ENCODE measurements at regions not wholly inside any gene's neighbourhood (a gene's known extent, or its start where the extent isn't known, plus 50 kb on each side); places are given as distances from the start of the nearest gene placed in this dataset.
"Not testable (repeated sequence)": the region's sequence is repeated elsewhere in the genome, so short reads cannot be mapped to it uniquely, and the experiment has no call there.

- DNase-seq (no peak), ATAC-seq (ENCODE audit: low read depth) (no peak)
- ChIA-PET CTCF (no interaction called here), POLR2A (no interaction called here)
- Mint-ChIP-seq H3K36me3 (ENCODE audit: low read depth) (no peaks in the 10 kb centered on the region), H3K4me1 (no peaks in the 10 kb centered on the region), H3K4me3 (no peak overlapping the region), H3K9me3 (peaks cover 3% of the 10 kb centered on the region), H3K27ac (no peak overlapping the region), H3K27me3 (no peaks in the 10 kb centered on the region)
- intact Hi-C loops (cut with micrococcal nuclease) = no loop called here
- TF ChIP-seq CTCF (IDR thresholded peaks at IDR 0.05) = no peak
Measured at GRCh38 chr9:78422309-78422708, 125.4 kb downstream of the PSAT1 start.

- Mint-ChIP-seq H3K9me3 (peaks cover 5% of the 10 kb centered on the region), H3K36me3 (ENCODE audit: low read depth) (no peaks in the 10 kb centered on the region), H3K27me3 (no peaks in the 10 kb centered on the region), H3K4me3 (no peak overlapping the region), H3K27ac (no peak overlapping the region), H3K4me1 (no peaks in the 10 kb centered on the region)
- TF ChIP-seq CTCF (IDR thresholded peaks at IDR 0.05) = no peak
- CTCF ChIA-PET = no interaction called here
- ATAC-seq (ENCODE audit: low read depth) (no peak), DNase-seq (no peak)
- intact Hi-C loops (cut with micrococcal nuclease) = no loop called here
- POLR2A ChIA-PET = no interaction called here
Measured at GRCh38 chr9:78424299-78424698, 127.4 kb downstream of the PSAT1 start.

- no peak for TF ChIP-seq CTCF (IDR thresholded peaks at IDR 0.05)
- DNase-seq (no peak), ATAC-seq (ENCODE audit: low read depth) (no peak)
- ChIA-PET POLR2A (no interaction called here), CTCF (no interaction called here)
- intact Hi-C loops (cut with micrococcal nuclease) = no loop called here
- Mint-ChIP-seq H3K27ac (no peak overlapping the region), H3K36me3 (ENCODE audit: low read depth) (no peaks in the 10 kb centered on the region), H3K9me3 (peaks cover 11% of the 10 kb centered on the region), H3K27me3 (peaks cover 6% of the 10 kb centered on the region), H3K4me3 (no peak overlapping the region), H3K4me1 (no peaks in the 10 kb centered on the region)
Measured at GRCh38 chr9:78428640-78429039, 131.7 kb downstream of the PSAT1 start.

- DNase-seq = no peak
- Mint-ChIP-seq H3K4me1 (no peaks in the 10 kb centered on the region), H3K27me3 (peaks cover 9% of the 10 kb centered on the region), H3K9me3 (peaks cover 11% of the 10 kb centered on the region), H3K36me3 (ENCODE audit: low read depth) (no peaks in the 10 kb centered on the region), H3K27ac (no peak overlapping the region), H3K4me3 (no peak overlapping the region)
- no peak for ATAC-seq (ENCODE audit: low read depth)
- intact Hi-C loops (cut with micrococcal nuclease) = no loop called here
- CTCF ChIA-PET = no interaction called here
- TF ChIP-seq CTCF (IDR thresholded peaks at IDR 0.05) = no peak
- POLR2A ChIA-PET = no interaction called here
Measured at GRCh38 chr9:78430387-78430786, 133.5 kb downstream of the PSAT1 start.

- H3K9me3 Mint-ChIP-seq = peaks cover 11% of the 10 kb centered on the region
Measured at GRCh38 chr9:78431039-78431438, 134.1 kb downstream of the PSAT1 start.

GRCh38 chr9:78436873-78437272 is 139.9 kb downstream of the PSAT1 start:
- Mint-ChIP-seq H3K36me3 (ENCODE audit: low read depth) (no peaks in the 10 kb centered on the region), H3K4me3 (no peak overlapping the region), H3K9me3 (no peaks in the 10 kb centered on the region), H3K27ac (no peak overlapping the region), H3K4me1 (no peaks in the 10 kb centered on the region), H3K27me3 (peaks cover 18% of the 10 kb centered on the region)
- CTCF ChIA-PET = no interaction called here
- DNase-seq (no peak), ATAC-seq (ENCODE audit: low read depth) (no peak)
- no peak for TF ChIP-seq CTCF (IDR thresholded peaks at IDR 0.05)
- POLR2A ChIA-PET = no interaction called here
- intact Hi-C loops (cut with micrococcal nuclease) = loop anchor here (5.0 kb wide), 2 partner anchors 1260 to 1510 kb away; no protein-coding TSS in a partner anchor

More at GRCh38 chr9:78431039-78431438, 134.1 kb downstream of the PSAT1 start:
- DNase-seq; H3K4me3 Mint-ChIP-seq; H3K27ac Mint-ChIP-seq; H3K4me1 Mint-ChIP-seq; H3K36me3 Mint-ChIP-seq (ENCODE audit: low read depth); CTCF ChIA-PET; POLR2A ChIA-PET; ATAC-seq (ENCODE audit: low read depth); intact Hi-C loops (cut with micrococcal nuclease); H3K27me3 Mint-ChIP-seq: not testable (repeated sequence)
